GM21737 (cell line): ENCODE measurements at regions not wholly inside any gene's neighbourhood (a gene's known extent, or its start where the extent isn't known, plus 50 kb on each side); places are given as distances from the start of the nearest gene placed in this dataset.

ENCODE experiments used
- ATAC-seq: cut with Tn5 transposase; IDR thresholded peaks from one replicate; pipeline ENCODE4 v1.9.1; 2021; ENCODE audit warnings: mild to moderate bottlenecking, moderate library complexity; ENCODE audit not compliant: unreplicated experiment

- no peak for ATAC-seq
Observed at GRCh38 chr12:115072712-115073111, 388.7 kb upstream of the TBX3 start.

- no peak for ATAC-seq
Observed at GRCh38 chr12:115070313-115070712, 386.3 kb upstream of the TBX3 start.

GRCh38 chr12:115064296-115064695 lies 380.3 kb upstream of the TBX3 start:
- ATAC-seq, result no peak

- no peak for ATAC-seq
Observed at GRCh38 chr12:115062741-115063140, 378.8 kb upstream of the TBX3 start.

GRCh38 chr12:115060477-115061168 lies 376.6 kb upstream of the TBX3 start:
- ATAC-seq, result no peak

- no peak for ATAC-seq
Observed at GRCh38 chr12:115057445-115057844, 373.5 kb upstream of the TBX3 start.

GRCh38 chr12:115051378-115051777 lies 367.4 kb upstream of the TBX3 start:
- no peak for ATAC-seq

- ATAC-seq, result no peak
Observed at GRCh38 chr12:115049614-115050013, 365.6 kb upstream of the TBX3 start.

GRCh38 chr12:115046805-115047204 lies 362.8 kb upstream of the TBX3 start:
- ATAC-seq, result no peak

GRCh38 chr12:115044073-115044472 lies 360.1 kb upstream of the TBX3 start:
- no peak for ATAC-seq

- ATAC-seq, result no peak
Observed at GRCh38 chr12:115043079-115043478, 359.1 kb upstream of the TBX3 start.

- no peak for ATAC-seq
Observed at GRCh38 chr12:115042341-115042740, 358.4 kb upstream of the TBX3 start.

GRCh38 chr12:115037830-115038229 lies 353.9 kb upstream of the TBX3 start:
- no peak for ATAC-seq

GRCh38 chr12:115035535-115036107 lies 351.6 kb upstream of the TBX3 start:
- ATAC-seq, result no peak

- no peak for ATAC-seq
Observed at GRCh38 chr12:115032521-115032920, 348.5 kb upstream of the TBX3 start.

- no peak for ATAC-seq
Observed at GRCh38 chr12:115030017-115030416, 346.0 kb upstream of the TBX3 start.

- no peak for ATAC-seq
Observed at GRCh38 chr12:115024531-115024930, 340.6 kb upstream of the TBX3 start.

- no peak for ATAC-seq
Observed at GRCh38 chr12:115023279-115024265, 339.6 kb upstream of the TBX3 start.

- no peak for ATAC-seq
Observed at GRCh38 chr12:115020091-115020490, 336.1 kb upstream of the TBX3 start.

- ATAC-seq, result no peak
Observed at GRCh38 chr12:115017346-115017745, 333.4 kb upstream of the TBX3 start.

- ATAC-seq, result no peak
Observed at GRCh38 chr12:115013236-115013981, 329.4 kb upstream of the TBX3 start.
